Posterior cingulate gyrus (tissue), 11 donors: ENCODE measurements at regions not wholly inside any gene's neighbourhood (a gene's known extent, or its start where the extent isn't known, plus 50 kb on each side); places are given as distances from the start of the nearest gene placed in this dataset.

ENCODE experiments used
- DNase-seq, 10 donors: peaks; one replicate each; pipeline versions ENCODE4 v3.0.0 to v3.0.0-alpha.2; 2020 to 2021; ENCODE audit warnings: mixed read lengths in 3 of 10
- intact Hi-C: fragments of 100-400 bp; cut with DNase I; formaldehyde crosslinking; loops from one replicate; pipeline ENCODE4 v1.15.1; 2023

DNA sequence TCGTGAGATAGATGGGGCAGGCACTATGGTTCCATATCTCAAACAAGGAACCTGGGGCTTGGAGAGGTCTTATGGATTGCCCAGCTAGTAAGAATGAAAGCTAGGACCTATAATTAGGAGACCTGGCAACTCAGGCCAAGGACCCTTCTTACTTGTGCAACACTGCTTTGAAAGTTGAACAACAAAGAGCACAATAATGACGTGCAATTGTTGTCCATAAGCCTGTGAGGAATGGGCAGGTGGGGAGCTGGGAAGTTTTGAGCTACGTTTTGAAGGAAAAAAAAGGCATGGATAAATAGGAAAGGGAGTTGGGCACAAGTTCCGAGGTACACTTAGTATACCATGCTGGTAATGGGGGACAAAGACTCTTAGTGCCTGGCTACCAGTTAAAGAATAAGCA lies 104.3 kb downstream of the HS3ST3B1 start:
- intact Hi-C loops = no loop called here

More for the DNA sequence above, 104.3 kb downstream of the HS3ST3B1 start:
- no peak for DNase-seq
